Thyroid gland (tissue), 4 donors: ENCODE measurements at regions not wholly inside any gene's neighbourhood (a gene's known extent, or its start where the extent isn't known, plus 50 kb on each side); places are given as distances from the start of the nearest gene placed in this dataset.

ENCODE experiments used
- DNase-seq, 2 donors: peaks; one replicate each; pipeline ENCODE4 v3.0.0-alpha.2; 2019
- H3K27ac ChIP-seq, 3 donors: fragments of 200-600 bp; sonication (generic); 1 replicate in 2 of 3; 2 replicates in 1 of 3; pipeline ENCODE4 v1.5.1; 2016 to 2019; ENCODE audit warnings: mild to moderate bottlenecking in 1 of 3, moderate library complexity in 1 of 3
- H3K27me3 ChIP-seq: fragments of 200-600 bp; sonication (generic); one replicate; pipeline ENCODE4 v1.5.1; 2019
- H3K36me3 ChIP-seq, 2 donors: fragments of 200-600 bp; sonication (generic); one replicate each; pipeline ENCODE4 v1.5.1; 2016 to 2019
- H3K4me1 ChIP-seq, 2 donors: fragments of 200-600 bp; sonication (generic); one replicate each; pipeline ENCODE4 v1.5.1; 2017 to 2019
- H3K4me3 ChIP-seq, 3 donors: fragments of 200-600 bp; sonication (generic); replicated peaks in 1 of 3; 1 replicate in 2 of 3; 2 replicates in 1 of 3; pipeline ENCODE4 v1.5.1; 2016; ENCODE audit warnings: mild to moderate bottlenecking in 1 of 3
- H3K9me3 ChIP-seq: fragments of 200-600 bp; sonication (generic); one replicate; pipeline ENCODE4 v1.5.1; 2017
- POLR2A ChIP-seq, 2 donors: fragments of 450-650 bp; IDR thresholded peaks; one replicate each; pipeline ENCODE4 v1.6.1; 2017; ENCODE audit warnings: antibody characterized with exemption in 2 of 2, mild to moderate bottlenecking in 2 of 2, moderate library complexity in 1 of 2
- WGBS, 2 donors: methylation state at CpG; one replicate each; pipeline ENCODE4 v1.1.5; 2017; 5-methylcytosine and 5-hydroxymethylcytosine counted together
- intact Hi-C: fragments of 100-400 bp; cut with DNase I; formaldehyde crosslinking; loops from one replicate; pipeline ENCODE4 v1.15.1; 2023
- TF ChIP-seq, protein P1 (sequence below), 6 experiments: fragments of 200-600 bp in 3 of 6; fragments of 450-650 bp in 3 of 6; sonication (generic) in 3 of 6; IDR thresholded peaks; one replicate each; pipeline ENCODE4 v1.5.1; 2016 to 2019; ENCODE audit warnings: antibody characterized with exemption in 6 of 6, mild to moderate bottlenecking in 2 of 6, inconsistent platforms in 1 of 6, moderate library complexity in 1 of 6

DNA sequence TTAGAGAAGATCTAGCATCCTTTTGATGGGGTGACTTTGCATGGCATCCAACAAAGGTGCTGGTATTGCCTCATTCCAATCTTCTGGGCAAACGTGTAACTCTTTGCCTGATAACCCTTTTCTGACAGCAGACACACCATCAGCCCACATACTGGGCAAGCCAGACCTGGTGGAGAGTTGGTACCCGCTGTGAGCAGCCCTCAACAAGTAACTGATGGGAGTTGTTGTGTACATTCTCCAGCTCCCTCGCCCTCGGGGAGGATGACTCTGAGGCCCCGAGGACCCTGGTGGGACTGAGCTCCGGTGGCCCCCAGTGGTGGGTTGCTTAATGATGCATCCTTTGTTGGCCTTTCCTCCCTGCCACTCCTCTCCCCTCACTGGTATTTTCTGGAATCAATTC lies 102.4 kb upstream of the SLC6A11 start:
- Histone ChIP-seq H3K36me3 (no peaks in the 10 kb centered on the region), H3K4me1 (no peaks in the 10 kb centered on the region), H3K27me3 (no peaks in the 10 kb centered on the region), H3K4me3 (no peak overlapping the region), H3K9me3 (no peaks in the 10 kb centered on the region), H3K27ac (no peak overlapping the region)
- TF ChIP-seq, protein P1, sequence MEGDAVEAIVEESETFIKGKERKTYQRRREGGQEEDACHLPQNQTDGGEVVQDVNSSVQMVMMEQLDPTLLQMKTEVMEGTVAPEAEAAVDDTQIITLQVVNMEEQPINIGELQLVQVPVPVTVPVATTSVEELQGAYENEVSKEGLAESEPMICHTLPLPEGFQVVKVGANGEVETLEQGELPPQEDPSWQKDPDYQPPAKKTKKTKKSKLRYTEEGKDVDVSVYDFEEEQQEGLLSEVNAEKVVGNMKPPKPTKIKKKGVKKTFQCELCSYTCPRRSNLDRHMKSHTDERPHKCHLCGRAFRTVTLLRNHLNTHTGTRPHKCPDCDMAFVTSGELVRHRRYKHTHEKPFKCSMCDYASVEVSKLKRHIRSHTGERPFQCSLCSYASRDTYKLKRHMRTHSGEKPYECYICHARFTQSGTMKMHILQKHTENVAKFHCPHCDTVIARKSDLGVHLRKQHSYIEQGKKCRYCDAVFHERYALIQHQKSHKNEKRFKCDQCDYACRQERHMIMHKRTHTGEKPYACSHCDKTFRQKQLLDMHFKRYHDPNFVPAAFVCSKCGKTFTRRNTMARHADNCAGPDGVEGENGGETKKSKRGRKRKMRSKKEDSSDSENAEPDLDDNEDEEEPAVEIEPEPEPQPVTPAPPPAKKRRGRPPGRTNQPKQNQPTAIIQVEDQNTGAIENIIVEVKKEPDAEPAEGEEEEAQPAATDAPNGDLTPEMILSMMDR (IDR thresholded peaks at IDR 0.05): no peak
- TF ChIP-seq POLR2A (IDR thresholded peaks at IDR 0.05): no peak
- no peak for DNase-seq
- intact Hi-C loops: no loop called here
- 61 to 72% methylated on average over 6 of the region's 6 CpGs for WGBS, 2 donors

DNA sequence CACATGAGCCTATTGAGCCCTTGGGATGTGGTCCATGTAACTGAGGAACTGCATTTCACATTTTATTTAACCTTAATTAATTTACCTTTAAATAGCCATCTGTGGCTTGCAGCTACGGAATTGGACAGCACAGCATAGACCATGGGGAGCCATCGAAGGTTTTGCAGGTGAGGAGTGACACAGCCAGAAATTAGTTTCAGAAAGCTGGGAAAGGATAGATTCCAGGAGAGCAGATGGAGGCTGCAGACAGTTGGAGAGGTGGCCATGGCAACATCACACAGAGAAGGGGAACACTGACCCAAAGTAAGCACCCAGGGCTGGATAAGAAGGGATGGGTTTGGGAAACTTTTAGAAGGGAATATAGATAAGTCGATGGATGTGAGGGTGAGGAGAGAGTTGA lies 100.1 kb upstream of the SLC6A11 start:
- TF ChIP-seq, protein P1 (IDR thresholded peaks at IDR 0.05): no peak
- TF ChIP-seq POLR2A (IDR thresholded peaks at IDR 0.05): no peak
- H3K36me3 ChIP-seq: no peaks in the 10 kb centered on the region
- H3K4me3 ChIP-seq: no peak overlapping the region
- DNase-seq: no peak
- H3K4me1 ChIP-seq: no peaks in the 10 kb centered on the region
- no peaks in the 10 kb centered on the region for H3K27me3 ChIP-seq
- intact Hi-C loops: no loop called here
- no peak overlapping the region for H3K27ac ChIP-seq
- H3K9me3 ChIP-seq: no peaks in the 10 kb centered on the region
- 88 to 94% methylated on average over 3 of the region's 3 CpGs for WGBS, 2 donors

DNA sequence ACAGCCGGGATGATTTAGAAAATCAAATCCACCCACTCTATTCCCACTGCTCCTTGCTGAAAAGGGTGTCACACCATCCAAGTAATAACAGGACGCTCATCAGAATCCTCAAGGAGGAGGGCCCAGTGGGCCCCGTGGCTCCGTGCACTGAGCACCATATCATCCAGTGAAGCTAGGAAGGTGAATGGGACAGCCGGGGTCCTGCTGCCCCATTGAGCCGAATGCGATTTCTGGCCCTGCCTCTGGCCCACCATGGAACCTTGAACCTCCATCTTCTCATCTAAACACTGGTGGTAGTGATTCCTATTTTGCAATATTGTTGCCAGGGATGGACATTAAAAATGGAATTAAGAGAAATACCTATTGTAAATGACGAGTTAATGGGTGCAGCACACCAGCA lies 99.1 kb upstream of the SLC6A11 start:
- H3K27ac ChIP-seq: no peak overlapping the region
- TF ChIP-seq, protein P1 (IDR thresholded peaks at IDR 0.05): no peak
- TF ChIP-seq POLR2A (IDR thresholded peaks at IDR 0.05): no peak
- intact Hi-C loops: no loop called here
- no peaks in the 10 kb centered on the region for H3K36me3 ChIP-seq
- no peak overlapping the region for H3K4me3 ChIP-seq
- no peaks in the 10 kb centered on the region for H3K27me3 ChIP-seq
- no peaks in the 10 kb centered on the region for H3K9me3 ChIP-seq
- H3K4me1 ChIP-seq: no peaks in the 10 kb centered on the region
- DNase-seq: no peak
- WGBS, 2 donors: 85 to 90% methylated on average over 8 of the region's 8 CpGs

DNA sequence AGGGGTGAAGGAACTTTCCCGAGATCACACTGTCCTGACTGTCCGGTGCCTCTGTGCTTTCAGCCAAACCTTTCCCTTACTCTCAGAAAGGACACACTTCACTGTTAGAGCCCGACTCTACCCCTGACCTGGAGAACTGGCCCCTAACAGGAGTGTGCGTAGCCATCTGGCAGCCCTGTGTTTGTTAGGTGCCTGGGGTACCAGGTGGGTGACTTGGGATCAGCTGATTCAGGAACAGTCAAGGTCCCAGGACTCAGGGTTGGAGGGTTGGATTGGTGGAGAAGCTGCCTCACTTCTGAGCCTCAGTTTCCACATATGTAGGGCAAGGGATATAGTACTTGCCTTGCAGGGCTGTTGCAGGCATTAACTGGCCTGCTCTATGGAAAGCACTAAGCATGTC lies 98.3 kb upstream of the SLC6A11 start:
- Histone ChIP-seq H3K27me3 (no peaks in the 10 kb centered on the region), H3K27ac (no peak overlapping the region), H3K9me3 (no peaks in the 10 kb centered on the region), H3K4me3 (no peak overlapping the region), H3K4me1 (no peaks in the 10 kb centered on the region), H3K36me3 (no peaks in the 10 kb centered on the region)
- intact Hi-C loops: no loop called here
- no peak for TF ChIP-seq POLR2A (IDR thresholded peaks at IDR 0.05)
- TF ChIP-seq, protein P1 (IDR thresholded peaks at IDR 0.05): no peak
- DNase-seq: no peak
- 84 to 93% methylated on average over 4 of the region's 4 CpGs for WGBS, 2 donors

DNA sequence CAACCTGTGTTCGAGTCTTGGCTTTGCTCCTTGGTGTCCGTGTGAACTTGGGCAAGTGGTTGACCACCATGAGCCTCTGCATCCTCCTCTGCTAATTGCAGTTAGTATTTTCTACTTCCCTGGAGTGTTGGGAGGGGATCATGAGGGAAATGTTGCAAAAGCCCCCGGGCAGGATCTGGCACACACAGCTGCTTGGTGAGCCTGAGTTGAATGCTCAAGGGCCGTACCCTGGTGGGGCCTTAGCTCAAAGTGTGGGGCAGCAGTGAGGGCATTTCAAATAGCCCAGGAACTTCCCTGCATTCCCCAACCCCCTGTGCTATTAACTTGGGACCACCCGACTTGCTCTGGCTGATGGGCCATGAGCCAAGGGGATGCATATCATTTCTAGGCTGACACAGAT lies 94.9 kb upstream of the SLC6A11 start:
- intact Hi-C loops: no loop called here
- no peaks in the 10 kb centered on the region for H3K4me1 ChIP-seq

More for the DNA sequence above, 94.9 kb upstream of the SLC6A11 start:
- Histone ChIP-seq H3K27me3 (no peaks in the 10 kb centered on the region), H3K36me3 (no peaks in the 10 kb centered on the region), H3K4me3 (no peak overlapping the region), H3K9me3 (no peaks in the 10 kb centered on the region), H3K27ac (no peak overlapping the region)
- no peak for DNase-seq
- 72 to 75% methylated on average over 4 to 5 of the region's 5 CpGs for WGBS, 2 donors
- no peak for TF ChIP-seq POLR2A (IDR thresholded peaks at IDR 0.05)
- TF ChIP-seq, protein P1 (IDR thresholded peaks at IDR 0.05): no peak
